Skin of body (tissue), 1 donor: ENCODE measurements at regions not wholly inside any gene's neighbourhood (a gene's known extent, or its start where the extent isn't known, plus 50 kb on each side); places are given as distances from the start of the nearest gene placed in this dataset.

Source experiments
- DNase-seq: peaks from one replicate; lab custom pipeline; 2025; lab: John Stamatoyannopoulos, UW

DNA sequence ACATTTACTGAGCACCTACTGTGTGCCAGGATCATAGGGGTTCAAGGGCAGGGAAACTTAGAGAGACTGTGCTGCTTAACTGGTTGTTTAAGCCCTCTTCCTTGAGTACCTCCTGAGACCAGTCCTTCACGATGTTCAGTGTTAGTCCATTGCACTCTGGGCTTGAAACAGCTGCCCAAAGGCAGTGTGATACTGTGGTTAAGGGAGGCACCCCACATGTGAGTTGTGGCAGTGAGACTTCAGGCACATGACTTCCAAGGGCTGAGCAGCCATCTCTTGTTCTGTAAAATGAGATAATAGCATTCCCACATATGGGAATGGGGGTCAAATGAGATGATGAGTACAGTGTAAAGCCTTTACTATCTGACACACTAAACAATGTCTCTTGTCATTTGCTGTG is 75.1 kb downstream of the LINGO1 start:
- no peak for DNase-seq

GRCh38 chr15:77557144-77557543 is 75.6 kb downstream of the LINGO1 start:
- DNase-seq: no peak

- DNase-seq: no peak
Observed at GRCh38 chr15:77556622-77557021, 76.1 kb downstream of the LINGO1 start.

DNA sequence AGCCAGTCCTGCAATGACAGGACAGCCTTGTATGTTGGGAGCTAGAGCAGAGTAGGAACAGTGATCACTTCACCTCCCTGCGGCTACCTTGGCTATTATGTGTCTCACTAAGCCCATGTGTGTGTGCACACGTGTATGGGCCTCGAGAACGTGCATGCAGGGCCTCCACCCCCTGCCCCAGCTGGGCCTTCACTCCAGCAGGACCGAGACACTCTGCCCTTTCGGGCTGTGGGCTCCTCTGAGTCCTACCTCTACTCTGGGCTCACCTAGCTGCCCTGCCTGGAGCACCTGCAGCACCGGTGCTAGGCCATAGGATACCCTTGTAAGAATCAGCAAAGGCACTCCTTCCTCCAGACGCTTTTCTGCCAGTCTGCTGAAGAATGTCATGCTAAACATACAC is 77.5 kb downstream of the LINGO1 start:
- DNase-seq: no peak

DNA sequence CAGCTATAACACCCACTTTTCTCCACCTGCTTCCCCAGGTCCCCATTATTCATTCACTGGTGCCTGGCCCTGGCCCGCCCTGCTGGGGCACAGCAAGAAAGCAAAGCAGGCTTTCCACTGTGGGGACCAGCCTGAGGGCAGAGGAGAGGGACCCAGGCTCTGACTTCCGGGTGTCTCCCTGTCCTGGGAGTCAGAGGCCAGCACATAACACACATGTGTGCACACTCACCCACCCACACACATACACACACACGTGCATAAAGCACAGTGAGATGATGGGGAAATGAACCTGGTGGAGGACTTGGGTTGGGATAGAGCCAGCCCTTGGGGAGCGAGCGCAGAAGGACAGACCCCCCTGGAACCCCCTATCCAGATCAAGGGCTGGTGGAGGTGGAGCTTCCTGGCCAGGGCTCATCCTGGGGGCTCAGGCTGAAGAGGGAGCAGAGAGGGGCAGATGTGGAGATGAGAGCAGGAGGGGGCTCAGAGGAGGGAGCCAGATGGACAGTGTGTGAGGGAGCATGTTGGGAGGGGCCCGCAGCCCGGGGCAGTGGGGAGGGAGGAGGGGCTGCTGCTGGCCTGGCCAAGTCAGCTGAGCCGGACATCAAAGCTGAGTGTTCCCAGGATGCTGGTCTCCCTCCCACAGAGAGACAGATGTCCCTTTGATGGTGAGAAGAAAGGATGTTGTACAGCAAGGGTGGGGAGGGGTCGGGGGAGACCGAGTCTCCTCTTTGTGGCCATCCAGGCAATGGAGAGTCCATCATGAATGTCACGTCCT is 78.2 kb downstream of the LINGO1 start:
- DNase-seq: no peak

DNA sequence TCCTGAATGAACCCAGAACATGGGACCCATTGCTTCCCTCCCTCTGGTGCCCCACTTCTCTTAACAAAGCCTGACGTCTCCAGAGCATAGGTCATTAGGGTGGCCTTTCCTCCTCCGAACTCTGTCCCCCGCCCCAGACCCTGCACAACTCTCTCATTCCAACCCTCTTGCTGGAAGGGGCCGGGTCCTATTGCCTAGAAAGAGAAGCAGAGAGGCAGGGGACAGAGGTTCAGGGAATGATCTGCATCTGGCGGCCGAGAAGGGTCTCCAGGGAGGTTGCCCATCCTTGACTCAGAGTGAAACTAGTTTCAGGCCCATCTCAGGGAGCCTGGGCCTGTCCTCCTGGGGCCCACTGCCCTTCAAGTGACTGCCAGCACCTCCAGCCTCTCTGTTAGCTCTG is 79.0 kb downstream of the LINGO1 start:
- no peak for DNase-seq

- no peak for DNase-seq
Observed at GRCh38 chr15:77553257-77553656, 79.5 kb downstream of the LINGO1 start.

- no peak for DNase-seq
Observed at GRCh38 chr15:77552066-77552465, 80.6 kb downstream of the LINGO1 start.

DNA sequence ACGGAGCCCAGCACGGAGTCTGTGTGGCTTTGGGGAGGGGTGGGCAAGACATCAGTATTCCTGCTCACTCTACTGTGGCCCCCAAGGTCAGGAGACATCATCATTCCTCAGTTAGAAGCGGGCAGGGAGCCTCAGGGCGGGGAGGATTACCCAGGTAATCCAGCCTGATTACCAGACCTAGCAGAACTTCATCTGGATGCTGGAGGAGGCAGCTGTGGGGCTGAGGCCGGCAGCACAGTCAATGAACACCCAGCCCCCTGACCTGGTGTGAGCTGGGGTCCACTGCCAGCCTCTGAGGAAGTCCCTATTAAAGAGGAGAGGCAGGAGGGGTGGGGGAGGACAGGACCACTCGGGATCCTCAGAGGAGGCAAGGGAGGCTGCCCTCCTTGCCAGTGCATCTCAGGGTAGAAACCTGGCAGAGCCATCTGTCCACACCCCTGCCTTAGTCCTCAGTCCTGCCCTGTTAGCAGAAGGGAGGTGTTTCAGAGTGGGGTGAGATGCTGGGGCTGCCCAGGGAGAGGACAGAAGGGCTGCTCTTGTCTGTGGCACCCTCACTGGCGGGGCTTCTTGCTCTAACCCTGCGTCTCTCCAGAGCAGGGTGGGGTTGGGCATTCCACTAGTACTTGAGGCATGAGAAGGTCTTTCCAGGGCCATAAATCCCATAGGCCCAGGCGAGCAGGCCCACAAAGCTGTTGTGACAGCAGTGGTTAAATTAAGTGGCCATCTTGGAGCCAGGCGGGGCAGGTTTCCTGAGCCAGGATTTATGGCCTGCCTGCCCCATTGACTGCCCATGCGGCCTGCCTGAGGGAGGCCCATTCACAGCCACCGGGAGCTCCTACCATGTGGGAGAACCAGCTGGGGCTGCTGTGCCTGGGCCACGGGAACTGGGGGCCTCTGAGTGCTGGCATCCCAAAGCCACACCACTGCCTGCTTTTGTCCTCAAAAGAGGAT is 82.1 kb downstream of the LINGO1 start:
- DNase-seq: no peak

- no peak for DNase-seq
Observed at GRCh38 chr15:77549576-77550288, 83.0 kb downstream of the LINGO1 start.

- no peak for DNase-seq
Observed at GRCh38 chr15:77548589-77549557, 83.8 kb downstream of the LINGO1 start.

- no peak for DNase-seq
Observed at GRCh38 chr15:77547801-77548588, 84.7 kb downstream of the LINGO1 start.

DNA sequence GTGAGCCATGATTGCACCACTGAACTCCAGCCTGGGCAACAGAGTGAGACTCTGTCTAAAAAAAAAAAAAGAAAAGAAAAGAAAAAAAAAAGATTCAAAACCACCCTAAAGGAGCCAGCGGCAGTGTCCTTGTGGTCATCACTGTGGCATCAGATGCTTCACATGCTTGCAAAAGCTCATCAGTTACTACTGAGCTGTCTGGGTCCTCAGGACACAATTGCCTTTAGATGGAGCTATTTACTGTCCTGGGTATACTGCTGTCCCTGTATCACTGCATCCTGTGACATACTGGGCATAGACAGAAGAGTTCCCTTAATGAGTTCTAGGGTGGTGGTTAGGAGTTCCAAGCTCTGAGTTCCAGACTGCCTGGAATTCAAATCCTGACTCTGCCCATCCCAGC is 85.8 kb downstream of the LINGO1 start:
- DNase-seq: no peak

GRCh38 chr15:77546050-77546501 is 86.6 kb downstream of the LINGO1 start:
- DNase-seq: no peak

GRCh38 chr15:77545058-77545457 is 87.7 kb downstream of the LINGO1 start:
- no peak for DNase-seq

DNA sequence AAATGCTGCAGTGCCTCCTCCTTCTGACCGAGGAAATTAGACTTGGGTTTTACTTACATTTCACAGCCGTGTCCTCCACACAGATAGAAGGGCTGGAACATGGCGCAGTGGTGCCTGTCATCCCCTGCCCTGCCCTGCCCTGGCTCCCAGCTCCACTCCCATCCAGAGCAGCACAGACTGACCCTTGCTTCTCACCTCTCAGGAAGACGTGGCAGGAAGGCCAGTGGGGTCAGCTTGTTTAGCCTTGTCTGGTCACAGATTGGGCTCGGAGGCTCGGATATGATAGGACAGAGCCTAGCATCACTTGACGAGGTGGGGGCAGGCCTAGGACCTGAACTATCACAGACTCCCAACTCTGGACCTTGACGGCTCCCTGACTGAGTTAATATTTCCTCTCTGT is 88.5 kb downstream of the LINGO1 start:
- no peak for DNase-seq

GRCh38 chr15:77543159-77543882 is 89.4 kb downstream of the LINGO1 start:
- peak; percentile 82 for DNase-seq

DNA sequence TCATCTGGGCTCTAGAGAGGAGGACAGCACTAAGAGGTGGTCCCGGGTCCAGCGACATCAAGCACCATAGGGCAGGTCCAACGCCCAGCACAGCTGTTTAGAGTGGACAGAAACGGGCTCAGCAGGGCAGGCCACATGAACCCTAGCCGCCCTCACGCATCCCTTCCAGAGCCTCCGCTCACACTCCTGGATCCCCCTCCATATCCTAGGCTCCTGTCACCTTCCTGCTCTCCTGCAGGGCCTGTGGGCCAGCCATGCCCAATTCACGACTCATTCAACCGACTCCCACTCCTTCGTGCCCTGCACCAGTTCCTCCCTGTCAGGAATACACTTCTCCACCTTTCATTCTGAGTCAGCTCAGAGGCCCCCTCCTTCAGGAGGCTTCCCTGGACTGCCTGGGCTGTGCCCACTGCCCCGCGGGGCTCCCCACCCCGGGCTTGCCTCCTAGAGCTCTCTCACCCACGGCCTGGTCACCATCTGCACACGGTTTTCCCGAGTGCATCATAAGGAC is 90.2 kb downstream of the LINGO1 start:
- no peak for DNase-seq
